ENCODE measurements at regions not wholly inside any gene's neighbourhood (a gene's known extent, or its start where the extent isn't known, plus 50 kb on each side); places are given as distances from the start of the nearest gene placed in this dataset.

GRCh38 chrX:45822124-45822523, 621.4 kb upstream of the DIPK2B start:
- no peak overlapping the region for H3K4me3 ChIP-seq
- no peaks in the 10 kb centered on the region for H3K36me3 ChIP-seq
- H3K27ac ChIP-seq, result no peak overlapping the region
- no peaks in the 10 kb centered on the region for H3K27me3 ChIP-seq
- DNase-seq (ENCODE audit: low spot score), result no peak
- no peak for TF ChIP-seq CTCF (IDR thresholded peaks at IDR 0.05)
- peaks cover 0 to 7% of the 10 kb centered on the region in 2 donors for H3K9me3 ChIP-seq
- no peaks in the 10 kb centered on the region for H3K4me1 ChIP-seq

GRCh38 chrX:45818913-45819312, 618.2 kb upstream of the DIPK2B start:
- H3K9me3 ChIP-seq, result peaks cover 0 to 7% of the 10 kb centered on the region in 2 donors
- no peak for TF ChIP-seq CTCF (IDR thresholded peaks at IDR 0.05)
- H3K36me3 ChIP-seq, result no peaks in the 10 kb centered on the region
- H3K27ac ChIP-seq, result no peak overlapping the region
- DNase-seq (ENCODE audit: low spot score), result no peak
- no peaks in the 10 kb centered on the region for H3K4me1 ChIP-seq
- no peak overlapping the region for H3K4me3 ChIP-seq
- no peaks in the 10 kb centered on the region for H3K27me3 ChIP-seq

- no peaks in the 10 kb centered on the region for H3K4me1 ChIP-seq
- DNase-seq (ENCODE audit: low spot score), result no peak
- no peak overlapping the region for H3K4me3 ChIP-seq
- no peaks in the 10 kb centered on the region for H3K36me3 ChIP-seq
- peaks cover 0 to 7% of the 10 kb centered on the region in 2 donors for H3K9me3 ChIP-seq
- no peak for TF ChIP-seq CTCF (IDR thresholded peaks at IDR 0.05)
- H3K27ac ChIP-seq, result no peak overlapping the region
- H3K27me3 ChIP-seq, result no peaks in the 10 kb centered on the region
Observed at GRCh38 chrX:45815441-45815840, 614.8 kb upstream of the DIPK2B start.

GRCh38 chrX:45811326-45811725, 610.6 kb upstream of the DIPK2B start:
- TF ChIP-seq CTCF (IDR thresholded peaks at IDR 0.05), result no peak

GRCh38 chrX:45807572-45808425, 607.1 kb upstream of the DIPK2B start:
- Histone ChIP-seq H3K36me3 (no peaks in the 10 kb centered on the region), H3K9me3 (no peaks in the 10 kb centered on the region), H3K4me3 (no peak overlapping the region), H3K27me3 (no peaks in the 10 kb centered on the region), H3K4me1 (no peaks in the 10 kb centered on the region), H3K27ac (peak overlapping the region in 1 of 2 donors; percentile 11)
- DNase-seq (ENCODE audit: low spot score), result no peak
- no peak for TF ChIP-seq CTCF (IDR thresholded peaks at IDR 0.05)

More at GRCh38 chrX:45811326-45811725, 610.6 kb upstream of the DIPK2B start:
- no peak for DNase-seq (ENCODE audit: low spot score)
- Histone ChIP-seq H3K36me3 (no peaks in the 10 kb centered on the region), H3K9me3 (no peaks in the 10 kb centered on the region), H3K4me3 (no peak overlapping the region), H3K27ac (no peak overlapping the region), H3K27me3 (no peaks in the 10 kb centered on the region), H3K4me1 (no peaks in the 10 kb centered on the region)

Measured in right atrium auricular region (tissue), 2 donors.